ENCODE measurements at regions not wholly inside any gene's neighbourhood (a gene's known extent, or its start where the extent isn't known, plus 50 kb on each side); places are given as distances from the start of the nearest gene placed in this dataset.

DNA sequence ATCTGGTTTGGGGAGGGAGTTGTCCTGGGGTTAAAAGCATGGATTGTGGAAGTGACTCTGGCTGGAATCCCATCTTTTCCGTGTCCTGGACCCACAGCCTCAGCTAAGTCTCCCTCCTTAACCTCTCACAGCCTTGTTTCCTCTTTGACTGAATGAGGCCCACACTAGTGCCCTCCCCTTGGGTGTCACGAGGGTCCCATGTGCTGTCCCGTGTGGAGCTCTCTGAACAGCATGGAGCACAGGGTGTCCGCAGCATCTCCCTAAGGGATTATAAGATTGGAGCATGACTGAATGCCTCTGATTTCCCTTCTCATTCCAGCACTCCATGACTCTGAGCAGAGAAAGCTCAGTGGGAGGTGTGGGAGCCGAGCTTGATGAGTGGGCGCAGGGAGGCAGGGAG lies 182.5 kb downstream of the TEX29 start:
- Histone ChIP-seq H3K4me3 (replicated peaks in 1 of 3; ENCODE audit: low read depth in 2 of 3, low read length in 3 of 3) (no peak overlapping the region), H4K20me1 (ENCODE audit: insufficient read depth, low read length) (no peaks in the 10 kb centered on the region), H3K4me2 (replicated peaks; ENCODE audit: extremely low read depth, low read length, poor library complexity, severe bottlenecking) (no peak overlapping the region), H3K36me3 (replicated peaks in 1 of 2; ENCODE audit: control insufficient read depth in 1 of 2, insufficient read depth in 2 of 2, low read length in 2 of 2) (no peaks in the 10 kb centered on the region), H3K27me3 (ENCODE audit: control insufficient read depth in 2 of 2, insufficient read depth in 2 of 2, low read length in 2 of 2) (no peaks in the 10 kb centered on the region), H3K9me3 (replicated peaks in 1 of 2; ENCODE audit: control insufficient read depth in 1 of 2, insufficient read depth in 1 of 2, low read length in 2 of 2) (peaks cover 0 to 11% of the 10 kb centered on the region in 2 donors), H3K79me2 (ENCODE audit: insufficient read depth, low read length) (no peaks in the 10 kb centered on the region), H3K4me1 (ENCODE audit: control insufficient read depth in 1 of 2, insufficient read depth in 2 of 2, low read length in 2 of 2) (no peaks in the 10 kb centered on the region), H2AFZ (ENCODE audit: insufficient read depth, low read depth, low read length, poor library complexity, severe bottlenecking) (no peak overlapping the region), H3K9ac (ENCODE audit: insufficient read depth, low read length, poor library complexity, severe bottlenecking) (no peak overlapping the region), H3K27ac (ENCODE audit: low read depth in 1 of 2, low read length in 2 of 2) (no peak overlapping the region)
- WGBS (ENCODE audit: insufficient coverage): 84% methylated on average over 2 of the region's 6 CpGs
- H3K27ac Mint-ChIP-seq: peak overlapping the region in 1 of 7 donors; percentile 31
- DNase-seq: no peak
- H3K4me3 Mint-ChIP-seq: no peak overlapping the region
- H3K9me3 Mint-ChIP-seq: peaks cover 6 to 17% (median 14%) of the 10 kb centered on the region in 7 donors
- H3K4me1 Mint-ChIP-seq: no peaks in the 10 kb centered on the region
- no peaks in the 10 kb centered on the region for H3K36me3 Mint-ChIP-seq
- peaks cover 2 to 11% (median 9%) of the 10 kb centered on the region in 3 donors for H3K27me3 Mint-ChIP-seq (ENCODE audit: low read depth in 3 of 3)
- intact Hi-C loops (cut with micrococcal nuclease): no loop called here
- TF ChIP-seq, protein P1, sequence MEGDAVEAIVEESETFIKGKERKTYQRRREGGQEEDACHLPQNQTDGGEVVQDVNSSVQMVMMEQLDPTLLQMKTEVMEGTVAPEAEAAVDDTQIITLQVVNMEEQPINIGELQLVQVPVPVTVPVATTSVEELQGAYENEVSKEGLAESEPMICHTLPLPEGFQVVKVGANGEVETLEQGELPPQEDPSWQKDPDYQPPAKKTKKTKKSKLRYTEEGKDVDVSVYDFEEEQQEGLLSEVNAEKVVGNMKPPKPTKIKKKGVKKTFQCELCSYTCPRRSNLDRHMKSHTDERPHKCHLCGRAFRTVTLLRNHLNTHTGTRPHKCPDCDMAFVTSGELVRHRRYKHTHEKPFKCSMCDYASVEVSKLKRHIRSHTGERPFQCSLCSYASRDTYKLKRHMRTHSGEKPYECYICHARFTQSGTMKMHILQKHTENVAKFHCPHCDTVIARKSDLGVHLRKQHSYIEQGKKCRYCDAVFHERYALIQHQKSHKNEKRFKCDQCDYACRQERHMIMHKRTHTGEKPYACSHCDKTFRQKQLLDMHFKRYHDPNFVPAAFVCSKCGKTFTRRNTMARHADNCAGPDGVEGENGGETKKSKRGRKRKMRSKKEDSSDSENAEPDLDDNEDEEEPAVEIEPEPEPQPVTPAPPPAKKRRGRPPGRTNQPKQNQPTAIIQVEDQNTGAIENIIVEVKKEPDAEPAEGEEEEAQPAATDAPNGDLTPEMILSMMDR (IDR thresholded peaks at IDR 0.05): no peak

DNA sequence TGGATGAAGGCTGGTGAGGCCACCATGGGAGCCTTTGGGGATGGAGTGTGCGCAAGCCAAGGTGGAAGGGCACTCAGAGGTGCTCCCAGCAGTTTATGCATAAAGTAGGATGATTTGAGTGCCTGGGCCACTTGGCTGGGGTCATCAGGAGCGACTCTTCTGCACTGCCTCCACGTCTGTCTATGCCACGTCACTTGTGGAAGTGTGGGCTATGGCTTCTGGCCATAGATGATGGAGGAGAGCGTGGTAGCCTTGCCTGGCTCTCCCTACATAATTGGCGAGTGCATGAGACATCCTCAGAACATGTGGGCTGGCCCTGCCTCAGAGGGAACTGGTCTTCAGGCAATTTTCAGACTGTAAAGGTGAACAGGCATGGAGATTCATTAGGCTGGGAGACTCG lies 182.9 kb downstream of the TEX29 start:
- Histone ChIP-seq H3K27ac (ENCODE audit: low read depth in 1 of 2, low read length in 2 of 2) (no peak overlapping the region), H3K27me3 (ENCODE audit: control insufficient read depth in 2 of 2, insufficient read depth in 2 of 2, low read length in 2 of 2) (no peaks in the 10 kb centered on the region), H3K79me2 (ENCODE audit: insufficient read depth, low read length) (no peaks in the 10 kb centered on the region), H3K4me3 (replicated peaks in 1 of 3; ENCODE audit: low read depth in 2 of 3, low read length in 3 of 3) (no peak overlapping the region), H3K9me3 (replicated peaks in 1 of 2; ENCODE audit: control insufficient read depth in 1 of 2, insufficient read depth in 1 of 2, low read length in 2 of 2) (peaks cover 0 to 11% of the 10 kb centered on the region in 2 donors), H4K20me1 (ENCODE audit: insufficient read depth, low read length) (no peaks in the 10 kb centered on the region), H2AFZ (ENCODE audit: insufficient read depth, low read depth, low read length, poor library complexity, severe bottlenecking) (no peak overlapping the region), H3K36me3 (replicated peaks in 1 of 2; ENCODE audit: control insufficient read depth in 1 of 2, insufficient read depth in 2 of 2, low read length in 2 of 2) (no peaks in the 10 kb centered on the region), H3K4me1 (ENCODE audit: control insufficient read depth in 1 of 2, insufficient read depth in 2 of 2, low read length in 2 of 2) (no peaks in the 10 kb centered on the region), H3K4me2 (replicated peaks; ENCODE audit: extremely low read depth, low read length, poor library complexity, severe bottlenecking) (no peak overlapping the region), H3K9ac (ENCODE audit: insufficient read depth, low read length, poor library complexity, severe bottlenecking) (no peak overlapping the region)
- TF ChIP-seq, protein P1 (IDR thresholded peaks at IDR 0.05): no peak
- H3K4me1 Mint-ChIP-seq: no peaks in the 10 kb centered on the region
- H3K4me3 Mint-ChIP-seq: no peak overlapping the region
- H3K27me3 Mint-ChIP-seq (ENCODE audit: low read depth in 3 of 3): peaks cover 2 to 11% (median 9%) of the 10 kb centered on the region in 3 donors
- intact Hi-C loops (cut with micrococcal nuclease): no loop called here
- no peaks in the 10 kb centered on the region for H3K36me3 Mint-ChIP-seq
- H3K9me3 Mint-ChIP-seq: peaks cover 6 to 17% (median 14%) of the 10 kb centered on the region in 7 donors
- WGBS (ENCODE audit: insufficient coverage): 90% methylated on average over 6 of the region's 7 CpGs
- no peak for DNase-seq
- peak overlapping the region in 1 of 7 donors; percentile 31 for H3K27ac Mint-ChIP-seq

Data from CD14-positive monocyte (primary cell).